ENCODE measurements at regions not wholly inside any gene's neighbourhood (a gene's known extent, or its start where the extent isn't known, plus 50 kb on each side); places are given as distances from the start of the nearest gene placed in this dataset.
A peak's percentile ranks its signal among the peaks of the same experiment; 100 is the strongest.
"Not testable (repeated sequence)": the region's sequence is repeated elsewhere in the genome, so short reads cannot be mapped to it uniquely, and the experiment has no call there.

DNA sequence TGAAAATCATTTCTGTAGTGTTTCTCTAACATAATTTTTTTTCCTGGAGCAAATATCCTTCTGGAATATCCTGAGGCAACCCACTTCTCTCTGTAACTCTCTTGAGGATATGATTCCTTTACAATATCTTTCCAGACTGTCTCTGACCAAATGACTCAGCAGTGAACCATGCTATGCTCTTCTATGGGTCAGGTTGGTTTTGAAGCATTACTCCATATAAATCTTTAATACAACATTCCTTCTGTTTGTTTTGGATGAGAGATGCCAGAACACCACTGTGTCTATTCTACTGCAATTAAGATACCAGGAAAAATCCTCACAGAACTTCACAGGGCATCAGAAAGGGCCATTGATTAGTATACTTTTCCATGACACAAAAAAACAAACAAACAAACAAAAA is 626.4 kb upstream of the ZNF385D start:
- no peak for TF ChIP-seq CTCF (IDR thresholded peaks at IDR 0.05; ENCODE audit: low read depth, low read length)
- peak; percentile 74 for DNase-seq (ENCODE audit: low read depth, low spot score)
- in situ Hi-C loops (cut with HindIII; ENCODE audit: low sequenced_read_pairs): no loop called here
- no peak overlapping the region for H3K4me3 ChIP-seq (ENCODE audit: low read depth, low read length)

DNA sequence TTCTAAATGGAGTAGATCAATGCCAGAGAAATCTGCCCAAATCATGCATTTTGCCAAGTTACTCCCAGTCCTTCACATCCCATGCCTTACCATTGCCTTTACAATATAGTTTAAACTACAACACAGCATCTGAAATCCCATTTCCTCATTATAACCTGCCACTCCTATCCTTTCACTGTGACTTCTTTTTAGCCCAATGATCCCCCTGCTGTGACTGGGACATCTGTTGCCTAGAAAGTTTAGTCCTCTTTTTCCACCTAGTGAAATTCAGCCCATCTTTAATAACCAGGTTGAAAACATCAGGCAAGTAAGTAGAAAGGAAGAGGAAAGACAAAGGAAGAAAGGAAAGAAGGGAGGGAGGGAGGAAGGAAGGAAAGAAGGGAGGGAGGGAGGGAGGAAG is 627.9 kb upstream of the ZNF385D start:
- TF ChIP-seq CTCF (IDR thresholded peaks at IDR 0.05; ENCODE audit: low read depth, low read length): no peak
- no peak overlapping the region for H3K4me3 ChIP-seq (ENCODE audit: low read depth, low read length)
- in situ Hi-C loops (cut with HindIII; ENCODE audit: low sequenced_read_pairs): no loop called here
- DNase-seq (ENCODE audit: low read depth, low spot score): no peak

GRCh38 chr3:22380253-22380652 is 629.2 kb upstream of the ZNF385D start:
- H3K4me3 ChIP-seq (ENCODE audit: low read depth, low read length): no peak overlapping the region
- no peak for TF ChIP-seq CTCF (IDR thresholded peaks at IDR 0.05; ENCODE audit: low read depth, low read length)
- in situ Hi-C loops (cut with HindIII; ENCODE audit: low sequenced_read_pairs): no loop called here
- DNase-seq (ENCODE audit: low read depth, low spot score): no peak

GRCh38 chr3:22381564-22381963 is 630.6 kb upstream of the ZNF385D start:
- H3K4me3 ChIP-seq (ENCODE audit: low read depth, low read length); in situ Hi-C loops (cut with HindIII; ENCODE audit: low sequenced_read_pairs); DNase-seq (ENCODE audit: low read depth, low spot score): not testable (repeated sequence)

- in situ Hi-C loops (cut with HindIII; ENCODE audit: low sequenced_read_pairs): no loop called here
- H3K4me3 ChIP-seq (ENCODE audit: low read depth, low read length): no peak overlapping the region
- TF ChIP-seq CTCF (IDR thresholded peaks at IDR 0.05; ENCODE audit: low read depth, low read length): no peak
- no peak for DNase-seq (ENCODE audit: low read depth, low spot score)
Observed at GRCh38 chr3:22383285-22383684, 632.3 kb upstream of the ZNF385D start.

DNA sequence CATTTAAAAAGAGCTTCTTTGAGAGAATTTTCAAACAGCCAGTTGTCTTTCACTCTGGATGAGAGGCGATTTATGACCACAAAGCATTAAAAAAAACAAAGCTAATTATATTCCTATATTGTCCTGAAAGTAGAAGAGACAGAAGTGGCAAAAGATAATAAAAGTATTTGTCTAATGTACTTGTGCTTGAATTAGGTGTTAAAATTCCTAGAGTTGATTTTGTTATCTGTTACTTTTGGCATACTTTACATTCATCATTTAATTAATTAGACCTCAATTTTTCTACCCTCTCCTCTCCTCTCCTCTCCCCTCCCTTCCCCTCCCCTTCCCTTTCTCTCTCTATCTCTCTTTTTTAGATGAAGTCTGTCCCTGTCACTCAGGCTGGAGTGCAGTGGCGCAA is 635.1 kb upstream of the ZNF385D start:
- in situ Hi-C loops (cut with HindIII; ENCODE audit: low sequenced_read_pairs): no loop called here
- no peak for TF ChIP-seq CTCF (IDR thresholded peaks at IDR 0.05; ENCODE audit: low read depth, low read length)
- no peak overlapping the region for H3K4me3 ChIP-seq (ENCODE audit: low read depth, low read length)

DNA sequence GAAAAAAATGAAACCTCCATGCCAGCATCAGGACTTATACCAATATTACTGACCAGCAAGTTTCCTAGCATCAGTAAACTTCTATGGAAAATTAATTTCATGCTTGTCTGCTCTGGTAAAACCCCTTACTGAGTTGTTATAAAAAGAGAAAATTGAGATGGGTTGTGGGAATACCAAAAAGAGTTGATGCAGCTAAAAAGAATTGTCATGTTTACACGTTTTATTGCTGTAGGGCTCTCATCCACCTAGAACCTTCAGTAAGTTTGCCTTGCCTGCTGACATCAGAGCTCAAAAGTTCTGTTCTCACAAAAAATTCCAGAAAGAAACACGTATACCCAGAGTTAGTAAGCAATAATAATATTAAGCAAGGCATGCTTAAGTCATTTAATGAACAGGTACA is 641.3 kb upstream of the ZNF385D start:
- TF ChIP-seq CTCF (IDR thresholded peaks at IDR 0.05; ENCODE audit: low read depth, low read length): no peak
- in situ Hi-C loops (cut with HindIII; ENCODE audit: low sequenced_read_pairs): no loop called here
- DNase-seq (ENCODE audit: low read depth, low spot score): no peak

More for the DNA sequence above, 635.1 kb upstream of the ZNF385D start:
- DNase-seq (ENCODE audit: low read depth, low spot score): no peak

More for the DNA sequence above, 641.3 kb upstream of the ZNF385D start:
- no peak overlapping the region for H3K4me3 ChIP-seq (ENCODE audit: low read depth, low read length)

Data from astrocyte of the spinal cord (primary cell).